GM19463 (cell line): ENCODE measurements at regions not wholly inside any gene's neighbourhood (a gene's known extent, or its start where the extent isn't known, plus 50 kb on each side); places are given as distances from the start of the nearest gene placed in this dataset.
"Not testable (repeated sequence)": the region's sequence is repeated elsewhere in the genome, so short reads cannot be mapped to it uniquely, and the experiment has no call there.

Experiments
- ATAC-seq: cut with Tn5 transposase; IDR thresholded peaks from one replicate; pipeline ENCODE4 v1.9.1; 2021; ENCODE audit warnings: mild to moderate bottlenecking, moderate library complexity; ENCODE audit not compliant: unreplicated experiment

DNA sequence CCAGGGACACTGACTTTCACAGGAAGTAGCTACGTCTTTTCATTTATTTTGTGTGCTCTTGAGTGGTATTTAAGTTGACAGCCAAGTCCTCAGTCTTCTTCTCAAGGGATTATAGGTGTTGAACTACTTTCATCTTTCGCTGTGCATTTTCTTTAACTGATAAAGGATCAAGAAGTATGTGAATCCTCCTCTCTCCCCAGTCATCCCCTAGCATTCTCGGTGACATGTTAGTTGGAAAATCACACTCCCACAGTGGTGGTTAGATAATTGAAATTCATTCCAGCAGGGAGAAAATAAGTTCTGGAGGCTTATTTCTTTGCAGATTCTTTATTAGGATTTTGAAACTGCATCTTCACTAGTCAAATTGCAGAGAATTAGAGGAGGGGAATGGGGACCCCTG is 569.4 kb downstream of the MEI4 start:
- no peak for ATAC-seq

DNA sequence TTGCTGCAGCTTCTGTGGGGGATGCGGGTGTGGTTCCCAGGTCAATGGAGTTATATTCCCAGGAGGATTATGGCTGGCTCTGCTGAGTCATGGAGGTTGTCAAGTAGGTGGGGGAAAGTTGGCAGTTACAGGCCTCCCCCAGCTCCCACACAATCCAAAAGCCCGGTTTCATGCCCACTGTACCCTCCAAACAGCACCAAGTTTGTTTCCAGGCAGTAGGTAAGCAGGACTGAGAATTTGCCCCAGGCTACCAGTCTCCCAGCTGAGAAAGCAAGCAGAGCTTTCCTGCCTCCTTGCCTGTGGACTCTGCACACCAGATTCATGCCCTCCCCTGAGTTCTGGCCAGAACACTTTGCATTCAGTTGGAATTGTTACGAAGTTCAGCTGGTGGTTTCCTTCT is 578.2 kb downstream of the MEI4 start:
- no peak for ATAC-seq

DNA sequence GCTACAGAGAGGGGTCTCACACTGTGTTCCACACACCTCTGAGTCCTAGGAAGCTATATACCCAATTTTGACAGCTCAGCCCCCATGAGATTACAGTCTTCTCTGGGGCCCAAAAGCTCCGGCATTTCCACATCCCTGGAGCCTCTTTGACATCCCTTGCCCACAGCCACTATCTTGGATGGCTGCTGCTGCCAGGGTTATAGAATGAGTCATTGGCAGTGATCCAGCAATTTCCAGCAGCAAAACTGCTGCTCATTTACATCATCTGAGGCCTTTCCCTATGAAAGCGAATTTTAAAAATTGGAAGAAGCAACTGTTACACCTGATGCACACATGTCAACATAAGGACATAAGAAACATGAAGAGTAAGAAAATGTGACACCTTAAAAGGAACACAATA is 590.7 kb downstream of the MEI4 start:
- ATAC-seq = no peak

DNA sequence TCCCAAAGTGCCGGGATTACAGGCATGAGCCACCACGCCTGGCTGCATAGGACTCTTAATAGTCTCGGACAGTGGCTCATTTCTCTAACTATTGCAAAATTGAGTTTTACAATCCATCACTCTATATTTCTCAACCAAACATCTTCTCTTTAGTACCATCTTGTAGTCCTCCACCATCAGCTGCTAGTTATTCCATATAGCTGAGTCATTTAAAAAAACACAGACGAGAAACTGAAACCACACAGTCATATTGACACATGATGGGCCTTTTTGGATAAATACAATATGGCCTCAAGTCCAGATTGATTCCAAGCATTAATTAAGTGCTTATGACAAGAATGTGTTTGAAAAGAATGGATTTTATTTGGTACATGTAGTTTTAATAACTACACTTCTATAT is 599.1 kb downstream of the MEI4 start:
- ATAC-seq = no peak

DNA sequence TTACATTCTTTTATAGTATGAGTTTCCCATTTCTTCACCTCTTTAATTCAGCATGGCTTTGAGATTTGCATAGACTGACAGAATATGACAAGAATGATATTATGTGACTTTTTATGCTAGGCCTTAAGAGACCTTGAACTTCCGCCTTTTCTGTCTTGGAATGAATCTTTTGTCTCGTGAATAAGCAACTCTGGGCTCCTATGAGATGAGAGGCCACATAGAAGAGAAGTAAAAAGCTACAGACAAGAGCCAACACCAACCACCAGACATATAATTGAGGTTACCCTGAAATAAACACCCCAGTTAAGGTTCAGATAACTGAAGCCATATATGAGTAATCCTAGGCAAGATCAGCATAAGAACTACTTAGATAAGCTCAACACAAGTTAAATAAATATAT is 600.8 kb downstream of the MEI4 start:
- no peak for ATAC-seq

DNA sequence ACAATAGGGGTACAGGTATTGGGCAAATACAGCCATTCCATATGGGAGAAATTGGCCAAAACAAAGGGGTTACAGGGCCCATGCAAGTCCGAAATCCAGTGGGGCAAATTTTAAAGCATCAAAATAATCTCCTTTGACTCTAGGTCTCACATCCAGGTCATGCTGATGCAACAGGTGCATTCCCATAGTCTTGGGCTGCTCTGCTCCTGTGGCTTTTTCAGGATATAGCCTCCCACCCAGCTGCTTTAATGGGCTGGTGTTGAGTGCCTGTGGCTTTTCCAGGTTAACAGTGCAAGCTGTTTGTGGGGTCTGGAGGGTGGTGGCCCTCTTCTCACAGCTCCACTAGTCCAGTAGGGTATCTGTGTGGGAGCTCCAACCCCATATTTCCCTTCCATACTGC is 607.1 kb downstream of the MEI4 start:
- no peak for ATAC-seq

DNA sequence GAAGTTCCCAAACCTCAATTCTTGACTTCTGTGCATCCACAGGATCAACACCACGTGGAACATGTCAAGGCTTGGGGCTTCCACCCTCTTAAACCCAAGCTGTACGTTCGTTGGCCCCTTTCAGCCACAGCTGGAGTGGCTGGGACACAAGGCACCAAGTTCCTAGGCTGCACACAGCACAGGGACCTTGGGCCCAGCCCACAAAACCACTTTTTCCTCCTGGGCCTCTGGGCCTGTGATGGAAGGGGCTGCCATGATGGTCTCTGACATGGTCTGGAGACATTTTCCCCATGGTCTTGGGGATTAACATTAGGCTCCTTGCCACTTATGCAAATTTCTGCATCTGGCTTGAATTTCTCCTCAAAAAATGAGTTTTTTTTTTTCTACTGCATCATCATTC is 606.9 kb upstream of the IRAK1BP1 start:
- not testable (repeated sequence) for ATAC-seq

DNA sequence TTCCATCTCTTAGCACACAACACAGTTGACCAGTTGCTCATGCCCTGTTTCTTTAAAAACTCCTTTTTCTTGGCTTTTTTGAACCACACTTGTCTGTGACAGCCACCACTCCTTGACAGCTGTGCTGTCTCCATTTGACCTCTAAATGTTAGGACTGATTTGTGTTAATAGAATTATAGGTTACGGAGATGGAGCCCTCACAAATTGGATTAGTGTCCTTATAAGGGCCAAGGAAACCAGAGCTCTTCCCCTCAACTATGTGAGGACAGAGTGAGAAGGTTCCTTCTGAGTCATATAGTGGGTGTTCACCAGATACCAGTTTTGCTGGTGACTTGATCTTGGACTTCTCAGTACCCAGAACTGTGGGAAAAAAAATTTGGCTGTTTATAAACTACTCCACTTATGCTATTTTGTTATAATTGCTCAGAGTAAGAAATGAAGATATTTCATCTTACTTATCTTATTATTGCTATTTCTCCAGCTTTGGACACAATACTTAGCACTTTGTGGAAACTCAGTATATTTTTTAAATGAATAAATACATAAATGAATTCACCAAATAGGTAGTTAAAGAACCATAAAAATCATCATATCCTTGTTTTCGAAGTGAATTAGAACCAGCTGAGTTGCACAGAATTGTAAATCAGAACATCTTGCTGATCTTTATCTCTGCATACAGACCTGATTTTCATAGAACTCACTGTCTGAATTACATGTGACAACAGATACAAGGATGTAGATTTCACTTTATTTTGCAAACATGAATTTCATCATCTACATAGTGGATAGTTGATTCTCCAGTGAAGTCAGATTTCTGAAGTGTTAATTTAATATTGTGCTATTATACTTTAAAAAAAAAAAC is 598.5 kb upstream of the IRAK1BP1 start:
- no peak for ATAC-seq

DNA sequence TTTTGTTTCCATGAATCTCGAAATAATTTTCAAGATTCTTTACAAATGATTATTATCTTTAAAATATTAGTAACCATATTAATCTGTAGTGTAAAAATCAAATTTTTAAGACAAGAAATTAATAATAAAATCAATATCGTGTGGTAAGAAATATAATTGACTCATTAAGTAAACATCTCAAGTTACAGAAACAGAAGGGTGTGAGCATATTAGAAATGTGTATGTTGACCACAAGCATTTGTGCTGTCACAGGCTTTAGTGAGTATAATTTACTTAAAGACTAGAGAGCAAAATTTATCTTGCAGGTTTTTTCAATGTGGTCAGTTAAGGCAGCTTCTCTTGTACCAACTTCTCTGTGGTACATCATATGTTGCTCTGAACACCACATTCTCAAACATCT is 566.5 kb upstream of the IRAK1BP1 start:
- ATAC-seq = no peak

DNA sequence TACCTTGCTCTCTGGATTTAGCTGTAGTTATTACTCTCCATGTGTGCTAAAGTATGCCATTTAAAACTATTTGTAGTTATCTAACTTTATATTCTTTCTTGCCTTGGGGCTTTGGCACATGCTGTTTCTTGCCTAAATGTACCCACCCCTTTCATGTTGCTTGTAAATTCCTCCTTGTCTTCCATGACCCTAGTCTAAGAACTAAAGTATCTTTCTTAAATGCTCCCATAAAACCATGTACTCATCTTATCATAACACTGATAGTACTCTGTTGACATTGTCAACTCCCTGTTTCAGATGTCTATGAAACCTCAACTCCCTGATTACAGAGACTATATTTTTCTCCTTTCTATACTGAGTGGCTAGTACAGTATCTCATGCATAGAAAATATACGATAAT is 564.9 kb upstream of the IRAK1BP1 start:
- no peak for ATAC-seq

DNA sequence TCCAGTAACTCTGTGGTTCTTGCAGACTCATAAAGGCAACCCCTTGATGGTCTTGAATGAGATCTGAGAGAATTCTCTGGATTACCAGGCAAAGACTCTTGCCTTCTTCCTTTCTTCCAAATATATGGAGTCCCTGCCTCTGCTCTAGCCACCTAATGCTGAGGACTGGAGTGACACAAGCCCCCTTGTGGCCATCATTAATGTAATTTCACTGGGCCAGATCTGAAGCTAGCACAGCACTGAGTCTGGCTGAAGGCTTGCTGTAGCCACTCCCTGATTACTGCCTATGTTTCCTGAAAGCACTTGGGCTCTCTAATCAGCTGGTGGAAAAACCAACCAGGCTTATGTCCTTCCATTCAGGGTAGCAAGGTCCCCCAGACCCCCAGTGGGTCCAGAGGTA is 559.3 kb upstream of the IRAK1BP1 start:
- ATAC-seq = no peak

DNA sequence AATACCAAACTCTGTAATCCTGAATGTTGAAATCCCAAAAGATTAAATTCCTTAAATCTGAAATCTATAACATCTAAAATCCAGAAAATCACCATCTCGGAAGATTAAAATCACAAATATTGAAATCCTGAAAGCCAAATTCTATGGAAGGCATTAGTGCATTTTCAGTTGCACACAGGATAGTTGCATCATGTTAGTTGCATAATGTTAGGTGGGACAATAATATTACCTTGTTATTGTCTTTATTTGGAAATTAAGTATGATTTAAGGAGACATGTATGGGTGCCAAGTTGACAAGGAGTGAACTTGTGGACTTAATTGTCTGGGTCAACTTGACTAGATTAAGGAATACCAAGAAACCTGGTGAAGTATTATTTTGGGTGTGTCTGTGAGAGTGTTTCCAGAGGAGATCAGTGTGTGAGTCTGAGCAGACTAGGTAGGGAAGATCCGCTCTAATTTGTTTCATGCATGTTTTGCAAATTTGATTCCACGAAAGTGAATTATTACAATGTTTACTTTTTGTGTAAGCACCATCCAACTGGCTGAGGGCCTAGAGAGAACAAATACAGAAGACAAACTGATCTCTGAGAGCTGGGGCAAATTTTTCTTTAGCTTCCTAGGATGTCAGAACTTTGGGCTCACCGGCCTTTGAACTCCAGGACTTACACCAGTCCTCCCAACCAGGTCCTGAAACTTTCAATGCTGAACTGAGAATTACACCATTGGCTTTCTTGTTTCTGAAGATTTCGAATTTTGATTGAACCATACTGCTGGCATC is 545.1 kb upstream of the IRAK1BP1 start:
- ATAC-seq = no peak

DNA sequence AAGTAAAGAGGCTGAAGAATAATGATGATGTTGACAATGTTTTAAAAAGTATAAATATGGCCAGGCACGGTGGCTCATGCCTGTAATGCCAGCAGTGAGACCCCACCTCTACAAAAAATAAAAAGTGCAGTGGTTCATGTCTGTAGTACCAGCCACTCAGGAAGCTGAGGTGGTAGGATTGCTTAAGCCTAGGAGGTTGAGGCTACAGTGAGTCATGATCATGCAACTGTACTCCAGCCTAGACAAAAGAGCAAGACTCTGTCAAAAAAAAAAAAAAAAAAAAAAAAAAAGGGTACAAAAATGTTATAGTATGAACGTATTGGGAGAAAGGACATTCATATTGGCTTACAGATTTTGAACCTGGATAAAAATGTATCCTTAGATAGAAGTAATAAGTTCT is 543.1 kb upstream of the IRAK1BP1 start:
- ATAC-seq = no peak

DNA sequence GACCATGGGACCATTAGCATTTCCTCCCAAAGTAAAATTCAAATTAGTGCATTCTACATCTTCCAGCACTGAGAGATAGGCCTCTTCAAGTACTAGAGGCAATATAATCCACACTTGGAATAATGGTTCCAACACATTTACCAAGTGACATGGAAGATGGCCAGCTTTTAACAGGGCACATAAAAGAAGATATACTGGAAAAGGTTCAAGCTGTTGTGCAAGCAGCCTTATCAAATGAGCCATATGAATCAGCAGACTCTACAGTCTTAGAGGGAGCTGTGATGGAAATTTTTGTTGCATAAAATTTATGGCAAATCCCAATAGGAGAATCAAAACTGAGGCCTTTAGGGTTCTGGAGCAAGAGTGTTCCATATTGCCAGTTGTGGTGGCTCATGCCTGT is 526.6 kb upstream of the IRAK1BP1 start:
- ATAC-seq = no peak

DNA sequence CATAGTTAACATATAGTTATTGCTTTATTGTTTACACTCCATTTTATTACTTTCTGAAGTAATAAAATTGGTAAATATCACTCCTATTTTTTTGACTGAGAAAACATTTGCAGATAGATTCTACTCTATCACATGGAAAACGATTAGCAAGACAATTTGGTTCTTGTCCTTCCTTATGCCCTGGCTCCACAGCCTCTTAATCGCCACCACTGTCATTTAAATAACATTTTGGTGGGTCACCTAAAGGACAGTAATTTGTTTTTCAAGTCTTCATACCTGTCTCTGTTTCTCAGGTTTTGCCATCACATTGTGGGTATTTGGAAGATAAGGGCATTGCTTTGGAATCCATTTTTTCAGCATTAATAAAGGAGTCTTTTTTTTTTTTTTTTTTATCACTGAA is 521.5 kb upstream of the IRAK1BP1 start:
- ATAC-seq = no peak

DNA sequence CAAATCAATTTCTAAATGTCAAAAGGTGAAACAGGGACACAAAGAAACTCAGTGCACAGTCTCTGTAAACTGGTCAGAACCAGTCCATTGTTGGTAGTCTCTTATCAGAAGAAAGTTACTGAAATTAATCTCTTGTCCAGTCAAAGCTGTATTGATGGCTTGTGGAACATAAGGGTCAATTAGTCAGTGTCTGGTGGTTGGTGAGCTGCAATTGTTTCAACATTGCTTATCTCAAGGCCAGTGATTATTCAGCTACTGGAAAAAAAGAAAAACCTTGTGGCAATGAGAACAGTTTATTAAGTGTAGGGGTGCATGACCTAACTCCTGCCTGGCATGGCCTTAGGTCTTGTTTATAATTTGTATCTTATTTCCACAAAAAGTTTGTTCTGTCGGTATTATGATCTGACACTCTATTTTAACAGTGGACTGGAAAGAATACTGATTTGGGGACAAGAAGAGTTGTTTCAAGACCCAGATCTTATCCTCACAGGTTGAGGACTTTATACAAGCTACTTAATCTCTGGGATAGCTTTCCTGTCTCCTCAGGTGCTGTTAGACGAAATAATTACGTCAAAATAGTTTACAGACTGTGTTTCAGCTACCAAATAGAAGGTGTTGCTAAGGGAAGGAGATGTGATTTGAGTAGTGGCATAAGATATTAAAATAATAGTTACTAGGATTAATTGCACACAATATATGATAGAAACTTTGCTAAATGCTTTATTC is 520.0 kb upstream of the IRAK1BP1 start:
- ATAC-seq = no peak

DNA sequence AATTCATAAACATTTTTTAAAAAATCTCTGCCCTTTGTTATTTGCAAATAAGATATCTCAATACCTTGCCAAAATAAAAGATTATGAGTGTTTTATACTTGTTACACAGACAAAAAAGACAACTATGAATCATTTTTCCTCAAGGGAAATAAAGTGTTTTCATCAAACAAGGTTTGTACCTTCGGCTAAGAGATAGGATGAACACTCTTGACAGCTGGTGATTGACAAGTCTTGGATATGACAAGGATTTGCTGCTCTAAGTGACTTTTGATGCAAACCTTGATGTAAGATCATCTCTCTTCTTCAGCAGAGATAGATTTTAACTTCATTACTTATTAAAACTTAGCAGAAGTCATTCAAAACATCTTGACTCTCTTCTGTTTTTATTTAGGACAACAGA is 514.3 kb upstream of the IRAK1BP1 start:
- ATAC-seq = no peak

DNA sequence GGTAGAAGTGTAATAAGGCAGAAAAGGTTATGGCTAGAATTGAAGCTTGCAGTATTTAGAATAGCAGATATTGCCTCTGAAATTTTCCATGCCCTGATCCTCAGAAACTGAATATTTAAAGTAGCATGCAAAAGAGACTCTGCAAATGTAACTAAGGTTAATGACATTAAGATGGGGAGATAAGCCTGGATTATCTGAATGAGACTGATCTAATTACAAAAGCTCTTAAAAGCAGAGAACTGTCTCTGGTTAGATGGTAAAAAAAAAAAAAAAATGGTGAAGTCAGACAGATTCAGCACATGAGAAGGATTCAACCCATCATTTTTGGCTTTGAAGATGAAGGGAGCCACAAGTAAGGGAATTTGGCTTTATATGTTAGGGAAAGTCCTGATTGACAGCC is 503.7 kb upstream of the IRAK1BP1 start:
- ATAC-seq = no peak

DNA sequence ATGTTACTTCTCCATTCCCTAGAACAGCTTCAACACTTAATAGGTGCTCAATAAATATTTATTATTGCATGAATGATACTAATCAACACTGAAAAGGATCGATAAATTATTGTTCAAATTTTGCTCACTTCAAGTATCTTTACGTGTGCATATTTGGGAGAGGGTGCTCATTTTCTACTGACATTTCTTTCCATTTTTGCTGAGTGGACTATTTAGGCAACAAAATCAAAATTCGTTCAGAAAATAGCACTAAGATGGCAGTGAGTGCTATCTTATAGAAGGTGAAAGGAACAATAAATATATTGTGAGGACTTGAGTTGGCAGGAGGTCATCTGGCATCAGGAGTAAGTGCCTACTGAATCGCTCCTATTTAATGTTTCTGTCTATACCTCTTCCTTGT is 501.9 kb upstream of the IRAK1BP1 start:
- no peak for ATAC-seq

DNA sequence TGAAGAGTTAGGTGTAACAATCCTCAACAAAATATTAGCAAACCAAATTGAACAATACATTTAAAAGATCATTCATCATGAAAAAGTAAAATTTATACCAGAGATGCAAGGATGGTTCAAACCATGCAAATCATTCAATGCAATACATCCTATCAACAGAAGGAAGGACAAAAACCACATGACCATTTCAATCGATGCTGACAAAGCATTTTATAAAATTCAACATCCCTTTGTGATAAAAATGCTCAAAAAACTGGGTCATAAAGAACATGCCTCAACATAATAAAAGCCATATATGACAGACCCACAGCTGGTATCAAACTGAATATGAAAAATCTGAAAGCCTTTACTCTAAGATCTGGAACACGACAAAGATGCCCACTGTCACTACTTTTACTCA is 490.3 kb upstream of the IRAK1BP1 start:
- no peak for ATAC-seq

DNA sequence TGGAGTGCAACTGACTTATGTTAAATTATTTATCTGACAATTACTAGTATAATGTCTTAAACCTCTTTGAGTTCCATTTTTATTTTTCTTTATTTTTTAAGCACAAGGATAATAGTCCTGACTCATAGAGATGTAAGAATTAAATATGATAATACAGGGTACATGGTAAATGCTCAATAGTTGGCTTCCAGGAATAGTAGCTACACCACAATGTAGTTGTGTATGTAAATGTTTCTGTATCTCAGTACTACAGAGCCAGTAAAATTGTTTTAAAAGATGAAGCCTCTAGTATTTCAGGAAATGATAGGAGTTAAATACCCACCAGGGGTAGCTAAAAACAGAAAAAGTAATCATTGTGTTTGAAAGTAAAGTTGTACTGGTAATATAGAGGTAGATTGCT is 487.4 kb upstream of the IRAK1BP1 start:
- no peak for ATAC-seq

DNA sequence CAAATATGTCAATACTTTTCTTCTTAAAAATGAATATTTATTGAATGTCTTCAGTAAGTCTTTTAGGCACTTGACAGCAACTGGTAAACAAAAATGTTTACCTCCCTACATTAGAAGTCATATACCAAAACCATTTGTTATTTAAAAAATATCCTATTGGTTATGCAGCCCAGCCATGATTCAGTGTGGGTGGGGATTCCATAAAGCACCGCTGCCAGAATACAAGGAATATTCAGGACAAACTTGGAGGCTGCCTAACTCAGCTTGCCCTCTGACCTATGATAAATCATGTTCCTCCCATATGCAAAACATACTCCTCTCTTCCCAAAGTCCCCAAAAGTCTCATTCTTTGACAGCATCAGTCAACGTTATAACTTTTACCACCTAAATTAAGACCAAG is 486.8 kb upstream of the IRAK1BP1 start:
- no peak for ATAC-seq
